HG03432 (cell line): ENCODE measurements at regions not wholly inside any gene's neighbourhood (a gene's known extent, or its start where the extent isn't known, plus 50 kb on each side); places are given as distances from the start of the nearest gene placed in this dataset.
A peak's percentile ranks its signal among the peaks of the same experiment; 100 is the strongest.
"Not testable (repeated sequence)": the region's sequence is repeated elsewhere in the genome, so short reads cannot be mapped to it uniquely, and the experiment has no call there.

Experiments used
- ATAC-seq: cut with Tn5 transposase; IDR thresholded peaks from one replicate; pipeline ENCODE4 v1.9.1; 2021; ENCODE audit warnings: mild to moderate bottlenecking, moderate library complexity; ENCODE audit not compliant: unreplicated experiment

GRCh38 chr7:55261386-55261770, 103.8 kb upstream of the LANCL2 start:
- no peak for ATAC-seq

GRCh38 chr7:55265328-55265727, 99.8 kb upstream of the LANCL2 start:
- ATAC-seq = not testable (repeated sequence)

- no peak for ATAC-seq
Observed at GRCh38 chr7:55265836-55266642, 99.1 kb upstream of the LANCL2 start.

- no peak for ATAC-seq
Observed at GRCh38 chr7:55271069-55271626, 94.0 kb upstream of the LANCL2 start.

GRCh38 chr7:55271661-55272060, 93.5 kb upstream of the LANCL2 start:
- no peak for ATAC-seq

- ATAC-seq = no peak
Observed at GRCh38 chr7:55272328-55272727, 92.8 kb upstream of the LANCL2 start.

- ATAC-seq = no peak
Observed at GRCh38 chr7:55273186-55273980, 91.8 kb upstream of the LANCL2 start.

- no peak for ATAC-seq
Observed at GRCh38 chr7:55274156-55274555, 91.0 kb upstream of the LANCL2 start.

GRCh38 chr7:55275291-55276200, 89.6 kb upstream of the LANCL2 start:
- ATAC-seq = no peak

- ATAC-seq = no peak
Observed at GRCh38 chr7:55276572-55277295, 88.4 kb upstream of the LANCL2 start.

GRCh38 chr7:55277916-55278315, 87.2 kb upstream of the LANCL2 start:
- no peak for ATAC-seq

- no peak for ATAC-seq
Observed at GRCh38 chr7:55278321-55278720, 86.8 kb upstream of the LANCL2 start.

GRCh38 chr7:55279080-55279845, 85.9 kb upstream of the LANCL2 start:
- no peak for ATAC-seq

- ATAC-seq = peak; percentile 95
Observed at GRCh38 chr7:55280031-55280454, 85.1 kb upstream of the LANCL2 start.

GRCh38 chr7:55285665-55286064, 79.5 kb upstream of the LANCL2 start:
- no peak for ATAC-seq

GRCh38 chr7:55286666-55287065, 78.5 kb upstream of the LANCL2 start:
- ATAC-seq = no peak

GRCh38 chr7:55288070-55288824, 76.9 kb upstream of the LANCL2 start:
- ATAC-seq = no peak

GRCh38 chr7:55296070-55296469, 69.1 kb upstream of the LANCL2 start:
- ATAC-seq = no peak
